ENCODE measurements at regions not wholly inside any gene's neighbourhood (a gene's known extent, or its start where the extent isn't known, plus 50 kb on each side); places are given as distances from the start of the nearest gene placed in this dataset.

DNA sequence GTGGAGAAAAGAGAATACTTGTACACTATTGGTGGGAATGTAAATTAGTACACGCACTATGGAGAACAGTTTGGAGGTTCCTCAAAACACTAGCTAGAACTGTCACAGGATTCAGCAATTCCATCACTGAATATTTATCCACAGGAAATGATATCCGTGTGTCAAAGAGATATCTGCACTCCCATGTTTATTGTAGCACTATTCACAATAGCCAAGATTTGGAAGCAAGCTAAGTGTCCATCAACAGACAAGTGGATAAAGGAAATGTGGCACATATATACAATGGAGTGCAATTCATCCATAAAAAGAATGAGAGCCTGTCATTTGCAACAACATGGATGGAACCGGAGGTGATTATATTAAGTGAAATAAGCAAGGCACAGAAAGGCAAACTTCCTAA lies 428.5 kb downstream of the CCDC91 start:
- TF ChIP-seq RAD21 (IDR thresholded peaks at IDR 0.05; ENCODE audit: low read depth) (no peak), NFIC (IDR thresholded peaks at IDR 0.05) (no peak), TAF1 (IDR thresholded peaks at IDR 0.05; ENCODE audit: low read depth) (no peak), EGR1 (IDR thresholded peaks at IDR 0.05) (no peak), CREB1 (IDR thresholded peaks at IDR 0.05; ENCODE audit: low read depth) (no peak), YY1 (IDR thresholded peaks at IDR 0.05; ENCODE audit: low read depth) (no peak), ZBTB7A (IDR thresholded peaks at IDR 0.05; ENCODE audit: low read depth) (no peak), TCF12 (IDR thresholded peaks at IDR 0.05; ENCODE audit: low read depth) (no peak), EP300 (IDR thresholded peaks at IDR 0.05; ENCODE audit: borderline replicate concordance) (no peak), FOXM1 (IDR thresholded peaks at IDR 0.05; ENCODE audit: borderline replicate concordance, low read depth) (no peak), CEBPB (IDR thresholded peaks at IDR 0.05) (no peak), TEAD4 (IDR thresholded peaks at IDR 0.05) (no peak)
- TF ChIP-seq, protein P1, sequence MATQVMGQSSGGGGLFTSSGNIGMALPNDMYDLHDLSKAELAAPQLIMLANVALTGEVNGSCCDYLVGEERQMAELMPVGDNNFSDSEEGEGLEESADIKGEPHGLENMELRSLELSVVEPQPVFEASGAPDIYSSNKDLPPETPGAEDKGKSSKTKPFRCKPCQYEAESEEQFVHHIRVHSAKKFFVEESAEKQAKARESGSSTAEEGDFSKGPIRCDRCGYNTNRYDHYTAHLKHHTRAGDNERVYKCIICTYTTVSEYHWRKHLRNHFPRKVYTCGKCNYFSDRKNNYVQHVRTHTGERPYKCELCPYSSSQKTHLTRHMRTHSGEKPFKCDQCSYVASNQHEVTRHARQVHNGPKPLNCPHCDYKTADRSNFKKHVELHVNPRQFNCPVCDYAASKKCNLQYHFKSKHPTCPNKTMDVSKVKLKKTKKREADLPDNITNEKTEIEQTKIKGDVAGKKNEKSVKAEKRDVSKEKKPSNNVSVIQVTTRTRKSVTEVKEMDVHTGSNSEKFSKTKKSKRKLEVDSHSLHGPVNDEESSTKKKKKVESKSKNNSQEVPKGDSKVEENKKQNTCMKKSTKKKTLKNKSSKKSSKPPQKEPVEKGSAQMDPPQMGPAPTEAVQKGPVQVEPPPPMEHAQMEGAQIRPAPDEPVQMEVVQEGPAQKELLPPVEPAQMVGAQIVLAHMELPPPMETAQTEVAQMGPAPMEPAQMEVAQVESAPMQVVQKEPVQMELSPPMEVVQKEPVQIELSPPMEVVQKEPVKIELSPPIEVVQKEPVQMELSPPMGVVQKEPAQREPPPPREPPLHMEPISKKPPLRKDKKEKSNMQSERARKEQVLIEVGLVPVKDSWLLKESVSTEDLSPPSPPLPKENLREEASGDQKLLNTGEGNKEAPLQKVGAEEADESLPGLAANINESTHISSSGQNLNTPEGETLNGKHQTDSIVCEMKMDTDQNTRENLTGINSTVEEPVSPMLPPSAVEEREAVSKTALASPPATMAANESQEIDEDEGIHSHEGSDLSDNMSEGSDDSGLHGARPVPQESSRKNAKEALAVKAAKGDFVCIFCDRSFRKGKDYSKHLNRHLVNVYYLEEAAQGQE (IDR thresholded peaks at IDR 0.05; ENCODE audit: low read depth) = no peak
- TF ChIP-seq, protein P2, sequence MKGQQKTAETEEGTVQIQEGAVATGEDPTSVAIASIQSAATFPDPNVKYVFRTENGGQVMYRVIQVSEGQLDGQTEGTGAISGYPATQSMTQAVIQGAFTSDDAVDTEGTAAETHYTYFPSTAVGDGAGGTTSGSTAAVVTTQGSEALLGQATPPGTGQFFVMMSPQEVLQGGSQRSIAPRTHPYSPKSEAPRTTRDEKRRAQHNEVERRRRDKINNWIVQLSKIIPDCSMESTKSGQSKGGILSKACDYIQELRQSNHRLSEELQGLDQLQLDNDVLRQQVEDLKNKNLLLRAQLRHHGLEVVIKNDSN (IDR thresholded peaks at IDR 0.05) = no peak
- TF ChIP-seq, protein P3, sequence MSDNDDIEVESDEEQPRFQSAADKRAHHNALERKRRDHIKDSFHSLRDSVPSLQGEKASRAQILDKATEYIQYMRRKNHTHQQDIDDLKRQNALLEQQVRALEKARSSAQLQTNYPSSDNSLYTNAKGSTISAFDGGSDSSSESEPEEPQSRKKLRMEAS (IDR thresholded peaks at IDR 0.05) = no peak

DNA sequence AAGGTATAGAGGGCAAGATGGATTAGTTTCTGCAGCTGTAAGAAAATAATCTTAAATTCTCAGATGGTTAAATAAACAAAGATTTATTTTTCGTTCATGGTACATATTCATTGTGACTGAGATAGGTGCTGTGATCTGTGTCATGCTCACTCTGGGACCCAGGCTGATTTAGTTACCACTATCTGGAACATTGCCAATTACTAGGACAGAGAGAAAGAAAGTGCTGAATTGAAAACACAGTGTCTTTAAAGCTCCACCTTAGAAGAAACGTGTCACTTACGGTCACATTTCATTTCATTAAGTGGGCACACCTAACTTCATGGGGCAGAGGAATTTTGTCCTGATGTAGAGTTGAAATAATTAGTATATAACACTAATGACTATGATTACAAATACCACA lies 430.0 kb downstream of the CCDC91 start:
- no peak for TF ChIP-seq ZBTB7A (IDR thresholded peaks at IDR 0.05; ENCODE audit: low read depth)

DNA sequence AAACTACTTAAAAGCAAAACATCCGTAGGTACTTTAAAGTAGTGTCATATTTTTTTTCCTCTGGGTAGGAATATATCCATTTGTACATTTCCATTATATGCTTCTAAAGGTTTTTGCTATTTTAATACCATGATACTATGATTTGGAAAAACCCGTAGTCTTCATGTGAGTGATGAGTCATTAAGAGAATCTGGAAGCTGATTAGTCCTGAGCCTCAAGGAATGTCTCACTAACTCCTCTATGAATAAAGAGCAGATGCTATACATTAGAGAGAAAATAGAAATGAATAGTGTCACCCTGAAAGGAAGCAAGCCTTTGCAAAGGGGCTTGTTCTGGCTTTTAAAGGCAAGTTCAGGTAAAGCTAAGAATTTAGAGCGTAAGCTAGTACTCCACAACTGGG lies 432.1 kb downstream of the CCDC91 start:
- no peak for TF ChIP-seq EGR1 (IDR thresholded peaks at IDR 0.05)
- TF ChIP-seq RAD21 (IDR thresholded peaks at IDR 0.05; ENCODE audit: low read depth) = no peak
- no peak for TF ChIP-seq EP300 (IDR thresholded peaks at IDR 0.05; ENCODE audit: borderline replicate concordance)
- no peak for TF ChIP-seq ZBTB7A (IDR thresholded peaks at IDR 0.05; ENCODE audit: low read depth)
- no peak for TF ChIP-seq CREB1 (IDR thresholded peaks at IDR 0.05; ENCODE audit: low read depth)
- no peak for TF ChIP-seq FOXM1 (IDR thresholded peaks at IDR 0.05; ENCODE audit: borderline replicate concordance, low read depth)
- TF ChIP-seq, protein P1 (IDR thresholded peaks at IDR 0.05; ENCODE audit: low read depth) = no peak
- TF ChIP-seq NFIC (IDR thresholded peaks at IDR 0.05) = no peak
- no peak for TF ChIP-seq YY1 (IDR thresholded peaks at IDR 0.05; ENCODE audit: low read depth)
- TF ChIP-seq, protein P3 (IDR thresholded peaks at IDR 0.05) = no peak
- TF ChIP-seq CEBPB (IDR thresholded peaks at IDR 0.05) = no peak
- no peak for TF ChIP-seq TAF1 (IDR thresholded peaks at IDR 0.05; ENCODE audit: low read depth)
- TF ChIP-seq, protein P2 (IDR thresholded peaks at IDR 0.05) = no peak
- no peak for TF ChIP-seq TCF12 (IDR thresholded peaks at IDR 0.05; ENCODE audit: low read depth)
- no peak for TF ChIP-seq TEAD4 (IDR thresholded peaks at IDR 0.05)

DNA sequence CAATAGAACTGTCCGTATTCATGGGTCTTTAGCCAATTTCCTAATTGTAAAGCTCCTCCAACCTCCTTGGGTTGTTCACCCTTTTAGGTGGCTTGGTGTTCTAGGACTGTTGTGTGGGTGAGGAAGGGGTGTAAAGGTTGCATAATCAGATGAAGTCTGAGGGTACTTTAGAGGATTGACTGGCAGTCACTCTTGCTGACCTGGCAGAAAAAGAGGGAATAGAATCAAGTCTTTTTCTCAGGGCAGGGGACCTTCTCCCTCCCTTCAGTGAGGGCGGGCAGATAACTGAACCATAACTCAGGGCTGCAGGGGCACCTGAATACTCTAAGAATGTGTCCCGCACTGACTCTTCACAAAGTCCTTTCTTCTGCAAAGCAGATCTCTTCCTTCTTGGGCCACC lies 436.2 kb downstream of the CCDC91 start:
- TF ChIP-seq, protein P3 (IDR thresholded peaks at IDR 0.05) = no peak
- TF ChIP-seq TEAD4 (IDR thresholded peaks at IDR 0.05) = no peak
- TF ChIP-seq, protein P1 (IDR thresholded peaks at IDR 0.05; ENCODE audit: low read depth) = no peak

DNA sequence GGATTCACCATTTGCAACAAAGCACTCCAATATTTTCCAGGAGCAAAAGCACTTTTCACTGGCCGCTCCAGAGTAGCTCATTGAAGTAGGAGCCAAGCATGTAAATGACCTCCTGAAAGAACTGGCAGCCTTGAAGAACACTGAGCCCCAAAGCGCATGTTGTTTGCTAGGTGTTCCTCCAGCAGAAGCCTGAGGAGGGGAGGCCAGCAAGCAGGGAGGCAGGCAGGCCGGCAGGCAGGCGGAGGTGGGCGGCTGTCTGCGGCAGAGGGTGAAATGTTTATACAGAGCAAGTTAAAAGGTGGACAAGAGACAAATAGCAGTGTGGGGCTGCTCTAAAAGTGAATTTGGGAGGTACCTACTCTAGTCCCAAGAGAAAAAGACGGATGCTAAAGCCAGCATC lies 439.4 kb downstream of the CCDC91 start:
- TF ChIP-seq FOXM1 (IDR thresholded peaks at IDR 0.05; ENCODE audit: borderline replicate concordance, low read depth) (no peak), YY1 (IDR thresholded peaks at IDR 0.05; ENCODE audit: low read depth) (no peak), EP300 (IDR thresholded peaks at IDR 0.05; ENCODE audit: borderline replicate concordance) (no peak), EGR1 (IDR thresholded peaks at IDR 0.05) (no peak), RAD21 (IDR thresholded peaks at IDR 0.05; ENCODE audit: low read depth) (no peak), NFIC (IDR thresholded peaks at IDR 0.05) (no peak), CREB1 (IDR thresholded peaks at IDR 0.05; ENCODE audit: low read depth) (no peak), CEBPB (IDR thresholded peaks at IDR 0.05) (no peak), TCF12 (IDR thresholded peaks at IDR 0.05; ENCODE audit: low read depth) (no peak), ZBTB7A (IDR thresholded peaks at IDR 0.05; ENCODE audit: low read depth) (no peak), TAF1 (IDR thresholded peaks at IDR 0.05; ENCODE audit: low read depth) (no peak), TEAD4 (IDR thresholded peaks at IDR 0.05) (no peak)
- TF ChIP-seq, protein P2 (IDR thresholded peaks at IDR 0.05) = no peak
- TF ChIP-seq, protein P1 (IDR thresholded peaks at IDR 0.05; ENCODE audit: low read depth) = no peak
- TF ChIP-seq, protein P3 (IDR thresholded peaks at IDR 0.05) = no peak

Measured in Ishikawa (cell line).